H9 (cell line): ENCODE measurements at regions not wholly inside any gene's neighbourhood (a gene's known extent, or its start where the extent isn't known, plus 50 kb on each side); places are given as distances from the start of the nearest gene placed in this dataset.
A peak's percentile ranks its signal among the peaks of the same experiment; 100 is the strongest.

Source experiments
- DNase-seq: peaks from one replicate; pipeline ENCODE4 v3.0.0-alpha.2; 2017
- H2AFZ ChIP-seq: one replicate; pipeline ENCODE4 v1.6.1; 2013; ENCODE audit warnings: mild to moderate bottlenecking, low read length, control low read depth, moderate library complexity
- H2AK5ac ChIP-seq: 2 replicates; pipeline ENCODE4 v1.6.1; 2013; ENCODE audit warnings: low read length, control low read depth, mixed read lengths; ENCODE audit not compliant: insufficient read length
- H2BK120ac ChIP-seq: one replicate; pipeline ENCODE4 v1.6.1; 2013; ENCODE audit warnings: low read depth, mild to moderate bottlenecking, low read length, control low read depth, inconsistent platforms; ENCODE audit not compliant: poor library complexity, severe bottlenecking
- H2BK12ac ChIP-seq: 2 replicates; pipeline ENCODE4 v1.6.1; 2013; ENCODE audit warnings: low read length, control low read depth, mixed read lengths, low read depth; ENCODE audit not compliant: insufficient read length
- H2BK15ac ChIP-seq: 2 replicates; pipeline ENCODE4 v1.6.1; 2013; ENCODE audit warnings: low read depth, low read length, control low read depth
- H2BK20ac ChIP-seq: one replicate; pipeline ENCODE4 v1.6.1; 2013; ENCODE audit warnings: low read depth, mild to moderate bottlenecking, low read length, control low read depth, inconsistent platforms; ENCODE audit not compliant: poor library complexity, severe bottlenecking
- H2BK5ac ChIP-seq: 2 replicates; pipeline ENCODE4 v1.6.1; 2013; ENCODE audit warnings: low read length, control low read depth, mixed read lengths; ENCODE audit not compliant: insufficient read length
- H3K14ac ChIP-seq: 2 replicates; pipeline ENCODE4 v1.6.1; 2013; ENCODE audit warnings: low read length, control low read depth; ENCODE audit not compliant: insufficient read depth
- H3K18ac ChIP-seq: 2 replicates; pipeline ENCODE4 v1.6.1; 2013; ENCODE audit warnings: low read depth, mild to moderate bottlenecking, mixed read lengths, low read length, control low read depth; ENCODE audit not compliant: insufficient read length
- H3K23ac ChIP-seq: 2 replicates; pipeline ENCODE4 v1.6.1; 2013; ENCODE audit warnings: low read length, control low read depth, mixed read lengths, low read depth; ENCODE audit not compliant: insufficient read length
- H3K23me2 ChIP-seq: 2 replicates; pipeline ENCODE4 v1.6.1; 2013; ENCODE audit warnings: low read depth, mild to moderate bottlenecking, mixed read lengths, low read length, control low read depth; ENCODE audit not compliant: insufficient read length, poor library complexity, severe bottlenecking
- H3K27ac ChIP-seq: 2 replicates; pipeline ENCODE4 v1.5.1; 2013; ENCODE audit warnings: low read length, control low read depth, mixed read lengths, low read depth; ENCODE audit not compliant: insufficient read length
- H3K27me3 ChIP-seq: 2 replicates; pipeline ENCODE4 v1.6.1; 2013; ENCODE audit warnings: low read length, control low read depth, inconsistent platforms; ENCODE audit not compliant: insufficient read depth
- H3K4ac ChIP-seq: 2 replicates; pipeline ENCODE4 v1.6.1; 2013; ENCODE audit warnings: low read depth, mild to moderate bottlenecking, control low read depth, inconsistent platforms, low read length, moderate library complexity
- H3K4me1 ChIP-seq: 2 replicates; pipeline ENCODE4 v1.6.1; 2013; ENCODE audit warnings: low read length, control low read depth, inconsistent platforms; ENCODE audit not compliant: insufficient read depth
- H3K4me2 ChIP-seq: 2 replicates; pipeline ENCODE4 v1.6.1; 2013; ENCODE audit warnings: low read length, control low read depth, mixed read lengths; ENCODE audit not compliant: insufficient read length, insufficient read depth
- H3K56ac ChIP-seq: 2 replicates; pipeline ENCODE4 v1.6.1; 2013; ENCODE audit warnings: low read depth, mild to moderate bottlenecking, mixed read lengths, low read length, control low read depth; ENCODE audit not compliant: insufficient read length
- H3K79me1 ChIP-seq: 2 replicates; pipeline ENCODE4 v1.6.1; 2013; ENCODE audit warnings: low read depth, mild to moderate bottlenecking, moderate library complexity, low read length, control low read depth, inconsistent platforms; ENCODE audit not compliant: insufficient read depth, poor library complexity, severe bottlenecking
- H3K79me2 ChIP-seq: 2 replicates; pipeline ENCODE4 v1.6.1; 2013; ENCODE audit warnings: low read length, control low read depth, inconsistent platforms; ENCODE audit not compliant: insufficient read depth
- H3K9ac ChIP-seq: 2 replicates; pipeline ENCODE4 v1.6.1; 2013; ENCODE audit warnings: low read length, control low read depth, mixed read lengths; ENCODE audit not compliant: insufficient read length; ENCODE audit errors: extremely low read depth
- H3K9me3 ChIP-seq: one replicate; pipeline ENCODE4 v1.6.1; 2013; ENCODE audit warnings: low read depth, low read length, inconsistent platforms; ENCODE audit not compliant: control insufficient read depth
- H3T11ph ChIP-seq: one replicate; pipeline ENCODE4 v1.6.1; 2013; ENCODE audit warnings: mild to moderate bottlenecking, low read length, control low read depth, inconsistent platforms
- H4K20me1 ChIP-seq: one replicate; pipeline ENCODE4 v1.6.1; 2013; ENCODE audit not compliant: control insufficient read depth, insufficient read length, insufficient read depth
- H4K5ac ChIP-seq: 2 replicates; pipeline ENCODE4 v1.6.1; 2013; ENCODE audit warnings: low read depth, mild to moderate bottlenecking, mixed read lengths, low read length, control low read depth; ENCODE audit not compliant: insufficient read length
- H4K8ac ChIP-seq: replicated peaks from 2 replicates; pipeline ENCODE4 v1.6.1; 2013; ENCODE audit warnings: low read length, control low read depth, mixed read lengths, low read depth; ENCODE audit not compliant: insufficient read length
- H4K91ac ChIP-seq: 2 replicates; pipeline ENCODE4 v1.6.1; 2013; ENCODE audit warnings: low read depth, mild to moderate bottlenecking, moderate library complexity, mixed read lengths, low read length, control low read depth; ENCODE audit not compliant: insufficient read length
- H3K27ac Mint-ChIP-seq, 3 experiments: 2 replicates in 2 of 3; 3 replicates in 1 of 3; pipeline ENCODE4 v1.8.0; 2020 to 2021; ENCODE audit warnings: mixed read lengths in 3 of 3, mild to moderate bottlenecking in 1 of 3, moderate library complexity in 1 of 3
- H3K27me3 Mint-ChIP-seq: 2 replicates; pipeline ENCODE4 v1.8.0; 2021; ENCODE audit warnings: low read depth, mild to moderate bottlenecking, moderate library complexity, mixed read lengths
- H3K36me3 Mint-ChIP-seq, 3 experiments: 2 replicates in 2 of 3; 3 replicates in 1 of 3; pipeline ENCODE4 v1.8.0; 2020 to 2021; ENCODE audit warnings: low read depth in 3 of 3, mixed read lengths in 3 of 3; ENCODE audit not compliant: insufficient read depth in 1 of 3
- H3K4me1 Mint-ChIP-seq, 2 experiments: 2 replicates each; pipeline ENCODE4 v1.8.0; 2020; ENCODE audit warnings: mixed read lengths in 2 of 2
- H3K4me3 Mint-ChIP-seq, 2 experiments: 2 replicates in 1 of 2; 3 replicates in 1 of 2; pipeline ENCODE4 v1.8.0; 2020 to 2021; ENCODE audit warnings: mild to moderate bottlenecking in 2 of 2, mixed read lengths in 2 of 2, moderate library complexity in 1 of 2
- H3K9me3 Mint-ChIP-seq, 2 experiments: 2 replicates in 1 of 2; 3 replicates in 1 of 2; pipeline ENCODE4 v1.8.0; 2020; ENCODE audit warnings: mild to moderate bottlenecking in 2 of 2, mixed read lengths in 2 of 2, moderate library complexity in 1 of 2
- CTCF ChIP-seq: fragments of 200-600 bp; sonication (generic); conservative IDR thresholded peaks from 3 replicates; pipeline ENCODE4 v1.8.0; 2021; ENCODE audit warnings: antibody characterized with exemption, mild to moderate bottlenecking
- WGBS: extraction: QIAGEN DNeasy Blood & Tissue Kit; methylation state at CpG from one replicate; pipeline ENCODE4 v1.1.7; 2013; ENCODE audit warnings: missing lambda C conversion rate, low lambda C conversion rate, mixed read lengths; ENCODE audit not compliant: insufficient read length; ENCODE audit errors: extremely low coverage; 5-methylcytosine and 5-hydroxymethylcytosine counted together

- Histone ChIP-seq H4K20me1 (no peaks in the 10 kb centered on the region), H3K79me2 (no peaks in the 10 kb centered on the region), H2BK120ac (no peak overlapping the region), H3K79me1 (no peaks in the 10 kb centered on the region), H4K8ac (no peak overlapping the region), H3K27ac (no peak overlapping the region), H3K4me1 (no peaks in the 10 kb centered on the region), H3K9me3 (no peaks in the 10 kb centered on the region), H3K23ac (no peak overlapping the region), H3K18ac (no peak overlapping the region), H2BK12ac (no peak overlapping the region), H3T11ph (no peak overlapping the region), H2BK20ac (no peak overlapping the region), H3K4me2 (no peak overlapping the region), H4K5ac (no peak overlapping the region), H3K14ac (no peak overlapping the region), H3K23me2 (no peaks in the 10 kb centered on the region), H3K4ac (no peak overlapping the region), H4K91ac (no peak overlapping the region), H2AFZ (no peak overlapping the region), H3K27me3 (no peaks in the 10 kb centered on the region), H2BK15ac (no peak overlapping the region), H3K9ac (no peak overlapping the region), H2AK5ac (no peak overlapping the region), H3K56ac (no peak overlapping the region), H2BK5ac (no peak overlapping the region)
- Mint-ChIP-seq H3K9me3 (no peaks in the 10 kb centered on the region; a peak in 2 of 5 replicates), H3K4me3 (peak overlapping the region in 1 of 2 experiments; percentile 39; a peak in 1 of 5 replicates), H3K27me3 (peaks cover 3% of the 10 kb centered on the region), H3K4me1 (peaks cover 0 to 8% of the 10 kb centered on the region in 2 experiments; a peak in 2 of 4 replicates), H3K36me3 (no peaks in the 10 kb centered on the region), H3K27ac (peak overlapping the region in 2 of 3 experiments; percentile 3 to 90; a peak in 4 of 7 replicates)
- DNase-seq: no peak
- no peak for TF ChIP-seq CTCF
- no CpG with 5 or more reads among the region's 27 CpGs for WGBS
Observed at GRCh38 chr2:239813261-239814115, 211.7 kb downstream of the NDUFA10 start.
